ENCODE measurements at regions not wholly inside any gene's neighbourhood (a gene's known extent, or its start where the extent isn't known, plus 50 kb on each side); places are given as distances from the start of the nearest gene placed in this dataset.
A peak's percentile ranks its signal among the peaks of the same experiment; 100 is the strongest.
"Not testable (repeated sequence)": the region's sequence is repeated elsewhere in the genome, so short reads cannot be mapped to it uniquely, and the experiment has no call there.

- no peak for DNase-seq (ENCODE audit: low spot score)
Measured at GRCh38 chrX:65451663-65452062, 82.9 kb downstream of the LAS1L start.

- no peak for DNase-seq (ENCODE audit: low spot score)
Measured at GRCh38 chrX:65420154-65420553, 114.4 kb downstream of the LAS1L start.

DNA sequence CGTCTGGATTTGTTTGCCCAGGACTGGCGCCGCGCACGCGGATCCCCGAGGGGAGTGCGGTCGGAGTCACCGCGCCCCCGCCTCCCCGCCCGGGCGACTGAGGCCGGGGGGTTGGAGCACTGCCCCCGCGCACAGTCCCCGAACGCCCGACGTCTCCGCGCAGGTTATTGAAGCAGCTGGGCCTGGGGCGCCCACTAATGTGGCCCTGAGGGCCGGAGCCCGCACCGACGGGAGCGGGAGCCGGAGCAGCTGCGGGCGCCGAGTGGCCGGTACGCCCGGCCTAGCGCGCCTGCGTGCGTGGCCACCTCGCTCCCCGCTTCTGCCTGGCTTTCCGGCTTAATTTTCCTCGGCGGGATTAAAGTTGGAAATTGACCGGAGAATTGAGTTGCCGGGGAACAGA lies 126.9 kb downstream of the LAS1L start:
- DNase-seq (ENCODE audit: low spot score), result not testable (repeated sequence)

DNA sequence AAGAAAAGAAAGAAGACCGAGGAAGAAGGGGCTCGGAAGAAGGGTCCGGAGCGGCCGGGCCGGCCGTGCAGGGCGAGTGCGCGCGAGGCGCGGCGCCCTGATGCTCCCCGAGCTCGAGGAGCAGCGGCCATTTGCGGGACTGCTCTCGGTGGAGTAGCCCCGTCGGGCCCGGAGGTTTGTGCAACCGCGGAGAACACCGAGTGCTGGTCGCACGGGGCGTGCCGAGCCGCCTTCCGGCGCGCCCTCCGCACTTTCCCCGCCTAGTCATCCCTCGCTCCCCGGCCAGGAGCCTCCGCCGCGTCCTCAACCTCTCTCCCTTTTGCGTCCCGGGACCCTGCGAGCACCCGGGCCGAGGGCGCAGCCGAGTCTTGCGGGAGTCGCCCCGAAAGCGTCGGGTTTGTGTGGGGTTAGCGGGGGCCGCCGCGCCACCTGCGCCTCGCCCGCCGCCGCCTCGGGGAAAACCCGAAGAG lies 127.4 kb downstream of the LAS1L start:
- DNase-seq (ENCODE audit: low spot score), result no peak

DNA sequence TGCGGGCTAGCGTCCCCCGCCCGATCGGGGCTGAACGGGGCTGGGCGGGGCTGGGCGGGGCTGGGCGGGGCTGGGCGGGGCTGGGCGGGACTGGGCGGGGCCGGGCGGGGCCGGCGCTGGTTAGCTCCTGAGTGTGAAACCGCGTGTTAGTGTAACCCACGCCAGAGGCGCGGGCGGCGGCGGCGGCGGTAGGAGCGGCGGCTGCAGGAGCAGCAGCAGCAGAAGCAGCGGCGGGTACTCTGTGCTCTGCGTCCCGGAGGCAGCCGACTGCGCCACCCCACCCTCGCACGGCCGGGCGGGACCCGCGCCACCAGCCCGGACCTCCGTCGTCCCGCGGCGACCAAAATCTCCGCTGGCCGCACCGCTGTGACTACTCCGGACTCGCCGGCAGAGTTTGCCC lies 128.1 kb downstream of the LAS1L start:
- peak; percentile 6 for DNase-seq (ENCODE audit: low spot score)

DNA sequence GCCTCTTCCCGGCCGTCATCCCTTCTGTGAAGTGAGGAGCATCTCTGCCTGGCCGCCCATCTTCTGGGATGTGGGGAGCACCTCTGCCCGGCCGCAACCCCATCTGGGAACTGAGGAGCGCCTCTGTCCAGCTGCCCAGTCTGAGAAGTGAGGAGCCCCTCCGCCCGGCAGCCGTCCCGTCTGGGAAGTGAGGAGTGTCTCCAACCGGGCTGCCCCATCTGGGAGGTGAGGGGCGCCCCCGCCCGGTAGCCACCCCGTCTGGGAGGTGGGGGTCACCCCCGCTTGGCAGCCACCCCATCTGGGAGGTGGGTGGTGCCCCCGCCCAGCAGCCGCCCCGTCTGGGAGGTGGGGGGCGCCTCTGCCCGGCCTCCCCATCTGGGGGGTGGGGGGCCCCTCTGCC lies 142.3 kb downstream of the LAS1L start:
- no peak for DNase-seq (ENCODE audit: low spot score)

DNA sequence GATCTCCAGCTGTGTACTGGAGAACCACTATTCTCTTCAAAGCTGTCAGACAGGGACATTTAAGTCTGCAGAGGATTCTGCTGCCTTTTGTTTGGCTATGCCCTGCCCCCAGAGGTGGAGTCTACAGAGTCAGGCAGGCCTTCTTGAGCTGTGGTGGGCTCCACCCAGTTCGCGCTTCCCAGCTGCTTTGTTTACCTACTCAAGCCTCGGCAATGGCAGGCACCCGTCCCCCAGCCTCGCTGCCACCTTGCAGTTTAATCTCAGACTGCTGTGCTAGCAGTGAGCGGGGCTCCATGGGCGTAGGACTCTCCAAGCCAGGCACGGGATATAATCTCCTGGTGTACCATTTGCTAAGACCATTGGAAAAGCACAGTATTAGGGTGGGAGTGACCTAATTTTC lies 145.5 kb downstream of the LAS1L start:
- not testable (repeated sequence) for DNase-seq (ENCODE audit: low spot score)

All from putamen (tissue), 1 donor.